Keratinocyte (primary cell): ENCODE measurements at regions not wholly inside any gene's neighbourhood (a gene's known extent, or its start where the extent isn't known, plus 50 kb on each side); places are given as distances from the start of the nearest gene placed in this dataset.

ENCODE experiments used
- CTCF ChIP-seq, 3 experiments: IDR thresholded peaks in 1 of 3; conservative IDR thresholded peaks in 1 of 3; optimal IDR thresholded peaks in 1 of 3; 2 replicates in 2 of 3; 3 replicates in 1 of 3; pipeline versions ENCODE3 to v1.5.1; 2011; ENCODE audit warnings: low read length in 3 of 3, mild to moderate bottlenecking in 3 of 3, moderate library complexity in 2 of 3, control low read depth in 1 of 3, inconsistent platforms in 1 of 3; ENCODE audit not compliant: insufficient read depth in 2 of 3; ENCODE audit errors: extremely low read depth in 1 of 3
- EZH2 ChIP-seq: IDR thresholded peaks from one replicate; pipeline ENCODE4 v1.6.1; 2012; ENCODE audit warnings: inconsistent platforms, mild to moderate bottlenecking, low read length, moderate library complexity

GRCh38 chr1:58422436-58422835 lies 124.1 kb downstream of the OMA1 start:
- no peak for TF ChIP-seq CTCF (optimal IDR thresholded peaks at IDR 0.05 in 1 of 3, IDR thresholded peaks at IDR 0.05 in 1 of 3, conservative IDR thresholded peaks at IDR 0.05 in 1 of 3; ENCODE audit: extremely low read depth in 1 of 3, insufficient read depth in 2 of 3, low read length in 3 of 3)
- TF ChIP-seq EZH2 = no peak
